Esophagus squamous epithelium (tissue), 4 donors: ENCODE measurements at regions not wholly inside any gene's neighbourhood (a gene's known extent, or its start where the extent isn't known, plus 50 kb on each side); places are given as distances from the start of the nearest gene placed in this dataset.

Experiments used
- POLR2A ChIP-seq, 4 donors: fragments of 450-650 bp; IDR thresholded peaks; one replicate each; pipeline ENCODE4 v1.6.1; 2017; ENCODE audit warnings: antibody characterized with exemption in 4 of 4, mild to moderate bottlenecking in 4 of 4, moderate library complexity in 3 of 4
- TF ChIP-seq, protein P1 (sequence below), 6 experiments: fragments of 450-650 bp in 4 of 6; fragments of 200-600 bp in 2 of 6; sonication (generic) in 2 of 6; IDR thresholded peaks; one replicate each; pipeline ENCODE4 v1.5.1; 2016 to 2019; ENCODE audit warnings: antibody characterized with exemption in 6 of 6, mild to moderate bottlenecking in 4 of 6, moderate library complexity in 4 of 6

DNA sequence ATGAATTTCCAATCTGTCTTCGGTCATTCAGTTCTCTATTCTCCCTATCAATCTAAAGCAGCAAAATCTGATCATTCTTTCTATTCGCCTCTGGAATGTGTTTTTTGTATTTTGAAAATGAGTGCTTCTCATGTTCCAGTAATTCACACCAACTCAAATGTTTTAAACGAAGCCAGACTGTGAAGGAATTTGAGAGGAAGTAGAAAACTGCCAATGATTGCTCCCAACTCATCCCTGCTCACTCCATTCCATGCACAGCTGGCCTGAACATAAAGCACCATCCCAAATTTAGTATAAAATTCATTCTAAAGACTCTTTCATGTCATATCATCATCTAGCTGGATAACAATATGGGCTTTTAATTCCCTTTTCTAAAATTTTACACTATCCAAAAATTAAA, 123.8 kb downstream of the DUSP6 start:
- TF ChIP-seq, protein P1, sequence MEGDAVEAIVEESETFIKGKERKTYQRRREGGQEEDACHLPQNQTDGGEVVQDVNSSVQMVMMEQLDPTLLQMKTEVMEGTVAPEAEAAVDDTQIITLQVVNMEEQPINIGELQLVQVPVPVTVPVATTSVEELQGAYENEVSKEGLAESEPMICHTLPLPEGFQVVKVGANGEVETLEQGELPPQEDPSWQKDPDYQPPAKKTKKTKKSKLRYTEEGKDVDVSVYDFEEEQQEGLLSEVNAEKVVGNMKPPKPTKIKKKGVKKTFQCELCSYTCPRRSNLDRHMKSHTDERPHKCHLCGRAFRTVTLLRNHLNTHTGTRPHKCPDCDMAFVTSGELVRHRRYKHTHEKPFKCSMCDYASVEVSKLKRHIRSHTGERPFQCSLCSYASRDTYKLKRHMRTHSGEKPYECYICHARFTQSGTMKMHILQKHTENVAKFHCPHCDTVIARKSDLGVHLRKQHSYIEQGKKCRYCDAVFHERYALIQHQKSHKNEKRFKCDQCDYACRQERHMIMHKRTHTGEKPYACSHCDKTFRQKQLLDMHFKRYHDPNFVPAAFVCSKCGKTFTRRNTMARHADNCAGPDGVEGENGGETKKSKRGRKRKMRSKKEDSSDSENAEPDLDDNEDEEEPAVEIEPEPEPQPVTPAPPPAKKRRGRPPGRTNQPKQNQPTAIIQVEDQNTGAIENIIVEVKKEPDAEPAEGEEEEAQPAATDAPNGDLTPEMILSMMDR (IDR thresholded peaks at IDR 0.05) = no peak
- TF ChIP-seq POLR2A (IDR thresholded peaks at IDR 0.05) = no peak
